ENCODE measurements at regions not wholly inside any gene's neighbourhood (a gene's known extent, or its start where the extent isn't known, plus 50 kb on each side); places are given as distances from the start of the nearest gene placed in this dataset.

DNA sequence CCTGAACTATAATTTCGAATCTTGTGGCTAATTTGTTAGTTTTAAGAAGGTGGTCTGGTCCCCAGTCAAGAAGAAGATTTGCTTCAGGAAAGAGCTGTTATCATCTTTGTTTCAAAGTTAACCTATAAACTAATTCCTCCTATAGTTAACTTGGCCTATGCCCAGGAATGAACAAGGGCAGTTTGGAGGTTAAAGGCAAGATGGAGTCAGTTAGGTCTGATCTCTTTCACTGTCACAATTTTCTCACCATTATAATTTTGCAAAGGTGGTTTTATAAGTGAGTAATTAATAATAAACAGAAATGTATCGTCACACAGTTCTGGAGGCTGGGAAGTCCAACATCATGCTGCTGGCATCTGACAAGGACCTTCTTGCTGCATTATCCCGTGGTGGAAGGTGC, 238.6 kb downstream of the PIK3R1 start:
- H3K9me3 ChIP-seq, result no peaks in the 10 kb centered on the region
- H3K36me3 ChIP-seq, result no peaks in the 10 kb centered on the region
- no peak for DNase-seq
- intact Hi-C loops (cut with DNase I; ENCODE audit: low total_unique reads), result no loop called here
- TF ChIP-seq, protein P1, sequence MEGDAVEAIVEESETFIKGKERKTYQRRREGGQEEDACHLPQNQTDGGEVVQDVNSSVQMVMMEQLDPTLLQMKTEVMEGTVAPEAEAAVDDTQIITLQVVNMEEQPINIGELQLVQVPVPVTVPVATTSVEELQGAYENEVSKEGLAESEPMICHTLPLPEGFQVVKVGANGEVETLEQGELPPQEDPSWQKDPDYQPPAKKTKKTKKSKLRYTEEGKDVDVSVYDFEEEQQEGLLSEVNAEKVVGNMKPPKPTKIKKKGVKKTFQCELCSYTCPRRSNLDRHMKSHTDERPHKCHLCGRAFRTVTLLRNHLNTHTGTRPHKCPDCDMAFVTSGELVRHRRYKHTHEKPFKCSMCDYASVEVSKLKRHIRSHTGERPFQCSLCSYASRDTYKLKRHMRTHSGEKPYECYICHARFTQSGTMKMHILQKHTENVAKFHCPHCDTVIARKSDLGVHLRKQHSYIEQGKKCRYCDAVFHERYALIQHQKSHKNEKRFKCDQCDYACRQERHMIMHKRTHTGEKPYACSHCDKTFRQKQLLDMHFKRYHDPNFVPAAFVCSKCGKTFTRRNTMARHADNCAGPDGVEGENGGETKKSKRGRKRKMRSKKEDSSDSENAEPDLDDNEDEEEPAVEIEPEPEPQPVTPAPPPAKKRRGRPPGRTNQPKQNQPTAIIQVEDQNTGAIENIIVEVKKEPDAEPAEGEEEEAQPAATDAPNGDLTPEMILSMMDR (IDR thresholded peaks at IDR 0.05), result no peak
- no peak overlapping the region for H3K27ac ChIP-seq
- peaks cover 3 to 39% (median 5%) of the 10 kb centered on the region in 4 donors for H3K4me1 ChIP-seq
- no peak overlapping the region for H3K4me3 ChIP-seq
- H3K27me3 ChIP-seq, result no peaks in the 10 kb centered on the region

DNA sequence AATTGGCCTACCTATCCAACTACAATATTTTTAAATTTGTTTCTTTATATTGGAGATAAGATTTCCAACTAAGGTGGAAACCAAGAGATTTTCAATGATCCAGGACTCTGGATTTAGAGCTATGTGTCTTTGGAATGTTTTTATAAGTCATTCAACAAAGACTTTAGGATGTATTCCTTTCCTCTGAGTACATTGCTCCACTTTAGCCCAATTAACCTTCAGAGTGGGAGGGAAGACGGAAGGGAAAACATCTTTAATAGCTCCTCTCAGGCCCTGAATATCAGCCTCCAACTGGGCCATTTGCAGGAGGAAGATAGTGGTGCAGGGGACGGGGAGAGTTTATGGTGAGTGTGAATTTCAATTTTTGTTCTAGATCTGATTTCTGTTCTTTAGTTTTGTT, 239.2 kb downstream of the PIK3R1 start:
- TF ChIP-seq, protein P1 (IDR thresholded peaks at IDR 0.05), result no peak
- no peak overlapping the region for H3K4me3 ChIP-seq
- no peaks in the 10 kb centered on the region for H3K27me3 ChIP-seq
- H3K36me3 ChIP-seq, result no peaks in the 10 kb centered on the region
- DNase-seq, result no peak
- no peak overlapping the region for H3K27ac ChIP-seq
- no peaks in the 10 kb centered on the region for H3K9me3 ChIP-seq
- peaks cover 3 to 33% (median 5%) of the 10 kb centered on the region in 4 donors for H3K4me1 ChIP-seq
- intact Hi-C loops (cut with DNase I; ENCODE audit: low total_unique reads), result no loop called here

DNA sequence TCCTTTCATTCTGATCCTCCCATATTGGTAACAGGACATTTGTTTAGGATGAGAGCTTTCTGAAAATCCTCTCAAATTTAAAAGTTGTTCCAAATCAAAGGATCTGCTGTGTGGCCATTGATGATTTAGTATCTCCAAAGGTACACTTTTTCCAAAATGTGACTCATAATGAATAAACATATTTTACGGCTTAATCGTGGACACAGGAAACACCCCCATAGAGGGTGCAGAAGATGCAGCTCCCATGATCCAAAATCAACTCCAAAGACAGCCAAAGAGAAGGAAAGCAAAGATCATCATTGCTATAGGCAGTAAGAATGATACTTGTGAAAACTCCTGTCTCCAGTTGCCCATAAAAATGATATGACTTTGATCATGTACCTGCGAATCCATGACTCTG, 239.7 kb downstream of the PIK3R1 start:
- no peaks in the 10 kb centered on the region for H3K36me3 ChIP-seq
- DNase-seq, result no peak
- intact Hi-C loops (cut with DNase I; ENCODE audit: low total_unique reads), result no loop called here
- no peak overlapping the region for H3K4me3 ChIP-seq
- TF ChIP-seq, protein P1 (IDR thresholded peaks at IDR 0.05), result no peak
- no peaks in the 10 kb centered on the region for H3K9me3 ChIP-seq
- no peak overlapping the region for H3K27ac ChIP-seq
- H3K4me1 ChIP-seq, result peaks cover 3 to 29% (median 7%) of the 10 kb centered on the region in 4 donors
- no peaks in the 10 kb centered on the region for H3K27me3 ChIP-seq

DNA sequence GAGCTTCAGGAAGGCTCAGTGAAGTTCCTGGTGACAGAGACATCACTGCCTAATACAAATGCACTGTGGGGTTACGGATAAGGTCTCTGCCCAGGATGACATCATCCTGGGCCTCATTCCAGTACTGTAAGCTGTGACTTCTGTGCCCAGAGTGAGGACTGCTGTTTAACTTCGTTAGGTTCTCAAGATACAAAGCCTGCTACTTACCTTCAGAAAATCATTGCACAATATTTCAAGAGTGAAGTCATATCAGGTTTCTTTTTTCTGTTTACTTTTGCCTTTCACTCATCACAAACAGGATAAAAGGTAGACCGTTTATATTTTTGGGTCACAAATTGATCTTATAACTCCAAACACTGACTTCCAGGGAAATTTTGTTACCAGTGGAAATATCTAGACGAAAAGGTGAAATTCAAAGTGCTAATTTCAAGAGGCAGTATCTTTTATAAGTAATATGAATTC, 241.2 kb downstream of the PIK3R1 start:
- intact Hi-C loops (cut with DNase I; ENCODE audit: low total_unique reads), result no loop called here
- TF ChIP-seq, protein P1 (IDR thresholded peaks at IDR 0.05), result no peak
- Histone ChIP-seq H3K4me3 (no peak overlapping the region), H3K4me1 (peaks cover 3 to 21% (median 8%) of the 10 kb centered on the region in 4 donors), H3K27ac (peak overlapping the region in 1 of 2 donors; percentile 9), H3K36me3 (no peaks in the 10 kb centered on the region), H3K9me3 (no peaks in the 10 kb centered on the region), H3K27me3 (no peaks in the 10 kb centered on the region)
- DNase-seq, result no peak

DNA sequence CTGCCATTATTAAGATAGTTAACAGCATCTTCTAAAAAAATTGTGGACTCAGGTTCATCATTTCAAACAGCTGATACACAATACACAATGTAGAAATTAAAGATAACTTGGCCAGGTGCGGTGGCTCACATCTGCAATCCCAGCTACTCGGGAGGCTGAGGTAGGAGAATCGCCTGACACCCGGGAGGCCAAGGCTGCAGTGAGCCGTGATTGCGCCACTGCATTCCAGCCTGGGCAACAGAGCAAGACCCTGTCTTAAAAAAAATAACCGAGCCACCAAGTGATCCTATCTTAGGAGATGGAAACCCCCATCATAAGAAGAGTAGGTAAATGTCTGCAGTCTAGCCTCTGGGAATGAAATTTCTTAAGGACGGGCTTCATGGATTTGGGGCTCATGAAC, 241.7 kb downstream of the PIK3R1 start:
- Histone ChIP-seq H3K27me3 (no peaks in the 10 kb centered on the region), H3K4me1 (peaks cover 3 to 21% (median 8%) of the 10 kb centered on the region in 4 donors), H3K36me3 (no peaks in the 10 kb centered on the region), H3K27ac (no peak overlapping the region), H3K9me3 (no peaks in the 10 kb centered on the region), H3K4me3 (no peak overlapping the region)
- intact Hi-C loops (cut with DNase I; ENCODE audit: low total_unique reads), result no loop called here
- no peak for DNase-seq
- TF ChIP-seq, protein P1 (IDR thresholded peaks at IDR 0.05), result no peak
